GM18861 (cell line): ENCODE measurements at regions not wholly inside any gene's neighbourhood (a gene's known extent, or its start where the extent isn't known, plus 50 kb on each side); places are given as distances from the start of the nearest gene placed in this dataset.

Experiments used
- ATAC-seq: cut with Tn5 transposase; IDR thresholded peaks from one replicate; pipeline ENCODE4 v1.9.1; 2021; ENCODE audit not compliant: unreplicated experiment

DNA sequence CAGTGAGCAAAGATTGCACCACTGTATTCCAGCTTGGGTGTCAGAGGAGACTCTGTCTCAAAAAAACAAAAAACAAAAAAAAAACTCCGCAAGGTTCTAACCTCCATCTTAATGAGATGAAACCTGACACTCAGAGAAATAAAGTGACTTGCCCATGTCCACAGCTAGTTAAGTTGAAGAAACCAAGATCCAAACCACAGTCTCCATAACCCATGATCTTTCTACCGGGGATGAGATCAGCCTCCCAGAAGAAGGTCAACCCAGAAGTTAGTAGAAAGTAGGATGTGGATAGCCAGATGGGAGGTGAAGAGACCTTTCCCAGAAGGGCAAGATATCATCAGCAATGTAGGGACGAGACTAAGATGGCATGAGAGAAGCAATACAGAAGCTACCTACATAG, 140.4 kb upstream of the ADRA1B start:
- ATAC-seq = no peak

DNA sequence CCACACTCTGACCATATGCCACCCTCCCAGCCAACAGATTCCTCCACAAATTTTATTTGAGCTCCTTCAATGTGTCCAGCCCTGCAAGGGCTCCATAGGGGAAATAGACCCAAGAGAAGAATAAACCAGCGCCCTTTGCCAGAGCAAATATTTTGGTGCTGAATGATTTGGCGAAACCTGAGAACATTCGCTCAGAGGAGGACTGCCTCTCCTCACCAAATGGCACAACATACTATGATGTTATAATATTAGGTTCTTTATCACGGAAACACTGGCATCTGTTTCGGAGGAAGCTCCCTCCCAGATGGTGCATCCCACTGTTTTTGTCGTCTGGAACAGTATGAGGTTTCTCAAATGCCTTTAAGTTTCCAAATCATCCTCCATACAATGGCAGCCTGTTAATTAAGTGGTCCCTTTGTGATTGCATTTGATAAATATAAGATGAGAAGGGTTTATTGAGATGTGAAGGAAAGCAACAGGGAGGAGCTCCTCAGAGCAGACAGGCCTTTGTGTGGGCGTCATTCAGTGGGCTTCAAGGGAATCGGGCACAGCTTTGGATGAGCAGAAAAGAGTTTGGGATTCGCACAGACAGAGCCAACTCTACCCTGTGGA, 139.1 kb upstream of the ADRA1B start:
- ATAC-seq = no peak

DNA sequence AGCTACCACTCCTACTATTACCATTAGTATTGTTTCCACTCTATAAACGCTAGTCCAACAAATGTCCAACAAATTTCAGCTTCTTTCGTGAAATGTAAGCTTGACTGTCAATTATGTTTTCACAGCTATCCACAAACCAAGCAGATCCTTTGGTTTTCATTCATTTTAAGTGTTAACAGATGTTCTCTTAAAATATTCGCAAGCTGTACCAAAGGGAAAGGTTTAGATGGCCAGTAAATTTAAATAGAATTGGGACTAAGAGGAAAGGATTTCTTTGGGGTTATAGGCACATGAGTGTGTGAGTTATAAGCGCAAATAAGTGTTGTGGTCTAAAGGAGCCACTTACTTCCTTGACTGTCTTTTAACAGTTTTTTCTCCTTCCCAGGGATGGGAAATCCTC, 136.8 kb upstream of the ADRA1B start:
- ATAC-seq = no peak

DNA sequence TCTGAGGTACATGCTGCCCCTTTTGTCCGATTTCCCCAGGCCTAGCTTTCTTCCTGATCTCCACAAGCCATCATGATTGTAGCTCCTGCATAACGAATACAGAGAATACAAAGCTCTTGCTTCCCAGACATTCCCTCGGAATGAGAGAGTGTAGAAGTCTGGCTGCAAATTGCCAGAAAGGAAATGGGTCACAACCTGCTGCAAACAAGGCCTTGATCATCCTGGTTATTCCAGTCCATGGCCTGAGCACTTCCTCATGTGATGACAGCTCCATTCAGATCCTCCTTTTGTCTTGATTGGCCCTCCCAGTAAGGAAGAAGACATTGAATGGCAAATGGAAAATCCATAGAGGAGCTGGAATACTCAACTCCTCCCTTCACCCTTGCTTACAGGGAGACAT, 136.0 kb upstream of the ADRA1B start:
- ATAC-seq = no peak

DNA sequence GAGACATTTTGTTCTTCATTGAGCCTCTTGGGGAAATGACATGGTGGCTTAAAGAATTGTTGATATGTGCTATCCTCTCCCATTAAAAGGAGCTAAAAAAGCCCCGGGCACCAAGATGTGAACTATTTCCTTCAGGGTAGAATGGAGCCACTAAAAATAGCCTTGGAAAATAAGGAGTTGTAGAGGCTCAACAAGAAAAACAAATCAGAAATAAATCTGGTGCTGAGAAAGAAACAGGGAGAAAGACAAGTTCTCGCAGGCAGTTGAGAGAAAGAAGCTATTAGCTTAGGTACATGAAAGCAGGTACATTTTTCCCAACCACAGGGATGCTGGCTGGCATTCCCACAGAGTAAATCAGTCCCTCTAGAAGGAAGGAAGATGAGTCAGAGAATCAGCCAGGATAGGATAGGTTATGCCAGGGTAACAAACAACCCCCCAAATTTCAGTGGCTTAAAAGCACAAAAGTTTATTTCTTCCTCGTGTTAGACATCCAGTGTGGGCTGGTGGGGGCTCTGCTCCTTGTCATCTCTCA, 134.6 kb upstream of the ADRA1B start:
- no peak for ATAC-seq

DNA sequence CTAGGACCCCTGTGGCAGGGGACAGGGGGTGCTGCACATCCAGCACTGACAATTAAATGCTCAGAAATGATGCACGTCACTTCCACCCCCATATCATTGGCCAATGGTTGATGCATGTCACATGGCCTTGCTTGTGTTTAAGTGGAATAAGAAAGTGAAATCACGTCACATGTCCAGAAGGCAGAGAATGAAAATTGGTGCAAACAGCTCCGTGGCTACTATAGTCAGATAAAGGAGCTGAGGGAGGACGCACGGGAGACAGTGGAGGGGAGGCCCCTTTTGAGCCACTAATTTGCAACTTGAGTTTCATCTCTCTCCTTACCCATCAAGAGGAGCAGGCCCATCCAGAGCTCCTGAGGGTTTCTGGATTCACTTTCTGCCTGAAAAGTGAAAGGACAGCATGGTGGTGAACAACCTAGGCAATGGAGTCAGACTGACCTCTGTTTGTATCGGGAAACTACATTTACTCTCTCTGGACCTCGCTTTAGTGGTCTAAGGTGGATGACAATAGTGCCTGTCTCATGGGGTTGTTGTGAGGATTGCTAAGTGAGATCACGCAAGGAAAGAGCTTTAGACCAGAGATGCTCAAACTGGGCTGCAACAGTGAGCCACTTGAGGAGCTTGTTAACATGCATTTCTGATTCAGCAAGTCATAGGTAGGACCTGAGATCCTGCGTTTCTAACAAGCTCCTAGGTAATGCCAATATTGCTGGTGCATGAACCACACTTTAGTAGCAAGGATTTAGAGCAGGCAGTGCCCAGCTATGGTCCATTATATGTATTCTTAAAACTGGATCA, 133.9 kb upstream of the ADRA1B start:
- ATAC-seq = no peak

DNA sequence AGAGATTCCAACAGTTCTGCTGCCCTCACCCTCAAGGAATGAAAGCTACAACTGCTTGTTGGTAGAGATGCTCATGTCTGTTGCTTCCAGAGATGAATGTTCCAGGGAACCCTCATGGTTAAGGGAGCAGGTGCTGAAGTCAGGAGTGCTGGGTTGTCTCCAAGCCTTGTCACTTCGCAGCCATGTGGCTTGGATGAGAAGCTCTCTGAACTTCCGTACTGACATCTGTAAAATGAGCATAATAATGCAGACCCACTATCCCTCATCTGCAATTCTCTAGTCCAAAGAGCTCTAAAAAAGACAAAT, 133.3 kb upstream of the ADRA1B start:
- no peak for ATAC-seq

DNA sequence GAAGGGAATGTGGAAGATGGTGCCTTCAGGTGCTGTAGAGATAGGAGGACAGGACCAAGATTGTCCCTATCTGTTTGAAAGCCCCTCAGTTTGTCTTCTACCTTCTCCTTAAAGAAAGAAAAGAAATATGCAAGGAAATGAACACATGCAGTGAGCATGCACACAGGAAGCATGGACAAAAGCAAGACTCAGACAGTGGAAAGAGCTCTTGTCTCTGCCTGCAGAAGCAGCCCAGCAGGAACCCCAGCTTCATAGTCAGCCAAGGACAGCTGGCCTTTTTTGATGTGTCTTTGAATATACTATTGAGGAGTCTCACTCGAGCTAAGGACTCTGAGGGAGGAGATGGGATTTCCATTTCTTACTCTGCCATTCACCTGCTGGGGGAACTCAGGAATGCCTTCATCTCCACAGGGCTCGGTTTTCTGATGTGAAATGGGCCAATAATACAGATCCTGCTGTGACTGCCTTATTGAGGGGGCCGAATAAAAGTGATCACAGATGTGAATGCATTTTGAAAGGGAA, 132.5 kb upstream of the ADRA1B start:
- no peak for ATAC-seq

DNA sequence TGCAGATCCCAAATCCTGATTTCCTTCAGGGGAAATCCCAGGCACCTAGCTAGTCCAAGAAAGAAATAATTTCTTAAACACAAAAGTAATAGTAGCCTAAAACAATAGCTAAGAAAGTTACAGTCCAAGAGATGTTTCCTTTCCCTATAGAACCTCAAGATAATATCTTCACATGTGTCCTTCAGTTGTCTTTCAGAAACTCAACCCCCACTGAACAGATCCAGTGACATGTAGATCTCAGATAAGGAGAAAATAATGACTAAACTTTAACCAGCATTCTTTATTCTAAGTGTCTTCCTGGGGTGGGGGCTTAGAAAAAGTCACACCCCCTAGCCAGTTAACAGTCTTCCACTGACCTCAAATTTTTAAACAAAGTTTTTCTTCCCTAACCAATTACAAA, 131.3 kb upstream of the ADRA1B start:
- no peak for ATAC-seq

DNA sequence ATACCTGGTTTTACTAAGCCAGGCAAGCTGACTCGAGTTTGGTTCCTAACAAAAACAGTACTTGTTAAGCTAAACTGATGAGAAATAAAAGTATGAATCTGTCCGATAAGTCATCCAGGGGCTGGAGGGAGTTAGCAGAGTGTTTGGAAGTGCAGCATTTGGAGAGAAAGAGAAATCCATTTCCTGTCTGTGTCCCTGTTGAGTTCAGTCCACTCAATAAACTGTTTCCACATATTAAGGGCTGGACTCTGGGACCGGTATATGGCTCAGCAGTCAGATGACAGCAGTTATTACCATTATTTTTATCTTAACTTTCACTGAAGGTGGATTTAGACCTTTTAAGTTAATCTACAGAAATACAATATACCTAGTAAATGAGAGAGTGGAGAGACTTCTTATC, 130.6 kb upstream of the ADRA1B start:
- ATAC-seq = no peak

DNA sequence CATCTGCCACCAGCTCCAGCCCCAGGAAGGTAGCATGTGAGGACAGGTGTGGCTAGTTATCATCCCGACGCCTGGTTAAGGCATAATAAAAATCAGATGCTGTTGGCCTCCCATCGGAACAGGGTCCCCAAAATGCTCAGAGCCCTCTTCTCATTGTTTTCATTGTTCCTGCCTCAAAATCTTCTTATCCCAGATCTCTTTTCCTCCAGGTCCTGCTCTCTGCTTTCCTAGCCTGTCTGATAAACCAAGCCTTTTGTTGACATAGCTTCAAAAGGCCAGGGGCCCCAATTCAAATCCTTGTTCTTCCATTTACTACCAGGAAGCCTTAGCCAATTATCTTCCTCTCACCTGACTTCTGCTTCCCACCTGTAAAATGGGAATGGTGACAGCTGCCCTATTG, 130.1 kb upstream of the ADRA1B start:
- ATAC-seq = no peak

DNA sequence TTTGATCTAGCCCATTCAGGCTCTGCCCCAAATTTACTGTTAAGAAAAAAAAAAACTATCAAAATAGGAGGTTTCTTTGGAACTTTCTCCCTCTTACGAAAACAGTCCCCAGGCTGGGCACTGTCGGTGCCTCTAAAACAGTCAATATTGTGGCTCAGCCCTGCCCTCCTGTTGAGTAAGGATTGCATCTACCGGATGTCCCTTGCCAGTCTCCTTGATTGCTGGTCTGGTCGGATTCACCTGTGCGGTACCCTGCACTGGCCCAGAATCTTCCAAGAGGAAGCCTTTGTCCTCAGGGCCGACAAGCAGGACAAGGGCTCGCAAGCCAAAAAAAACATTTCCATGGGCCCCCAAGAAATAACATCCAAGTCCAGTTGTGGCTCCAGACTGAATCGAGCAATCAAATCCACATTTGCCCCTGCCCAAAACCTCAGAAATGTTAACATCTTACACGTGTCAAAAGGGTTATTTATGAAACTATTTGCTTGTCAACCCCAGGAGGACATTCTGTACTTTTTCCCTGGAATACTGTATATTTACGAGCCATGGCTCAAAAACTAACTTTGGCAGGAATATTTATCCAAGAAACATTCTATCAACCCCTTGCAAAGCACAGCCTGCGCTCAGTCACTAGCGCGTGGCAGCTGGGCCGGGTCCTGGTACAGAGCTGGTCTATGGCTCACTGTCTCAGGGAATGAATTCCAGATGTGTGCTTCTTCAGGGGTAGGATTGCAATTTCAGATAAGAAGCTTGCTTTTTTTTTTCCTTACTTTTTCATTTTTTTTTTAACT, 129.2 kb upstream of the ADRA1B start:
- no peak for ATAC-seq

DNA sequence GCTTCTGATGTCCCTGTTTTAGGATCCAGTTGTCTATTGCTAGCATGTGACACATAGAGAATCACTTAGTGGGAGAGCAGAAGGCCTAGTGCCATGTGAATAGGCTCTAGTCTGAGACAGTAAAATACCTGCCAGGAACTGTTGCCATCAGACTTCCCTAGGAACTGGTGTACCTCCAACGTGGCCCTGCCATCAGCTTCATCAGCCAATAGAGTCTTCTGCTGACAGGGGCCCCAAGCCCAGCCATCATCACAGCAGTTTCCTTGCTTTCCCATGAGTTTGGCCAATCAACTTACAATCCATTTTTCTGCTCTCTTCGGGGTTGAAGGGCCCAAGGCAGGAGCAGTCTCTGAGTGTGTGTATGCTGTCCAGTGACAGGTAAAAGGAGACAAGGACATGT, 128.4 kb upstream of the ADRA1B start:
- no peak for ATAC-seq

DNA sequence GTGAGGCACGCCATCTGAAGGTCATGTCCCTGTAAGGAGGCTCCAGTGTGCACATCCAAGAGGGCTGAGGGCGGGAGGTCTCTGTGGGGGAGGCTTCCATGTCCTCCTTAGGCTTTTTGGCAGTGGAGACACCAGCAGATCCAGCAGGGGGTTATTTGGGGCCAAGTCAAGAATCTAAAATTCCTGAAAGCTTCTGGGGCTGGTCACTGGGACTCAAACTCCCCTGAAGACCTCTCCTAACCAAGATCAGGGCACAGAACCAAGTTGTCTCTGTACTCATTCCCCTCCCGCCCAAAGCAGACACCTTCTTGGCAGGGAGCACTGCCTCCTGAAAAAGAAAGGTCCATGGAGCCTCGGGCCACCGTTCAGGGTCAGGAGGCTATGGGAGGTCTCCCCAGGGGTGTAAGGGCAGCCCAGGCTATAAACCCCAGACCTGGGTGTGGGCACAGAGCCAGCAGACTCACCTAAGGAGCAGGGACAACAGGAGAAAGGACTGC, 127.4 kb upstream of the ADRA1B start:
- ATAC-seq = no peak

DNA sequence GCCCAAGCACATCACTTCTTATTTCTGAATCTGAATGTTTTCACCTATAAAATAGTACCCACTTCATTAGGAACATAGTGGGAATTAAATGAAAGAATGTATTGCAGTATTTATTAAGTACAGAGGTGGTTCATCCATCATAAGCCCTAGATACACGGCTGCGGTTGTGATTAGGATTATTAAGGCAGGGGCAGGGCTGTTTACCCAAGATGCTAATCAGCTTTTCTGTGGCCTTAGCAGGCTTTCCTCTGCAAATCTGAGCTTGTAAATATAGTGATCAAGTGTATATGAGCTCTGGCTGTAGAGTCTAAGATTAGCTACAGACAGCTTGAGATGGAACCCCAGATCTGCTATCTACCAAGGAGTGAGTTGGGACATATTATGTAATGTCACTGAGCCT, 124.1 kb upstream of the ADRA1B start:
- ATAC-seq = no peak

DNA sequence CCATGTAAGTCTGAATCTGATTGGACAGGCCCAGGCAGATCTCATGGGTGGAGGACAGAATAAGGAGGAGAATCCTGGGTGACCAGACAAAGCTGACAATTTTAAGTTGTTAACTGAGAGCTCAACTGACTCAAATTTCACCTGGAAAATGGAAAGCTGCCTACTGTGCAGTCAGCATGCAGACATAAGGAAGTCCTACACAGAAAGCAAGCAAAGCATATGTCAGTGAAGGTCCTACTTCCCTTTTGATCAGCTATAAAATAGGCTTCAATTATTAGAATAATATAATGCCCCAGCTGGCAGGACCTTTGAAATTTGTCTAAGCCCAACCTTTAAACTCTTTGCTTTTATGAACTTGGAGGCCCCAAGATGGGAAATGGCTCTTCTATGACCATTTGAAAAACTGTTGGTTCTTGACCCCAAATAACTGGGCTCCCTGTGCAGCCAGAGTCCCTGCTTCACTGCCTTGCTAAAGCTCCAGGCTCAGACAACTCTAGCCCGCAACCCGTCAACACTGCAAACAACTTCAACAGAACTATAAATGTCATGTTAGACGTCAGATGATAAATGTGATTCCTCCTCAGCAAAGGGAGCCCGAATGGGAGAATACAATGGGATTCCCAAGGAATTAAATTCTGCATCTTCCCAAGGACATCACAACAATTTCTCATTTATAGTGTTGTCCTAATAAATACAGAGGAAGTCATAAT, 118.9 kb upstream of the ADRA1B start:
- no peak for ATAC-seq

DNA sequence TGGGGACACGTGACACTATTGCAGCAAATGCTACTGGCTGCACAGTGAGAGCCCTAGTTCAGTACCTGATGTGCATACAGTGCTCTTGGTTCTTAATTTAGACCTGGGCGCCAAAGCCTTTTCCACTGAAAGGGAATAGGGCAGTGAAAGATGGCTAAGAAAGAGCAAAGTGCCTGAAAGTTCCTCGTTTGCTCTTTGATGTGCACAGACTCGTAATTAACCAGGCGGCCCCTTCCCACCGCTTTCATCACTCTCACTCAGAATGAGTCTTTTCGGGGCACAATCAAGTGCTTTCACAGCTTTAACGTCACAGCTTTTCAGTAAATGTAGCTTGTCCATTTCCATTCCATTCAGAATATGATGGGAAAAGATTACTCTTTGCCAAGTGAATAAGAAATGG, 116.6 kb upstream of the ADRA1B start:
- no peak for ATAC-seq

DNA sequence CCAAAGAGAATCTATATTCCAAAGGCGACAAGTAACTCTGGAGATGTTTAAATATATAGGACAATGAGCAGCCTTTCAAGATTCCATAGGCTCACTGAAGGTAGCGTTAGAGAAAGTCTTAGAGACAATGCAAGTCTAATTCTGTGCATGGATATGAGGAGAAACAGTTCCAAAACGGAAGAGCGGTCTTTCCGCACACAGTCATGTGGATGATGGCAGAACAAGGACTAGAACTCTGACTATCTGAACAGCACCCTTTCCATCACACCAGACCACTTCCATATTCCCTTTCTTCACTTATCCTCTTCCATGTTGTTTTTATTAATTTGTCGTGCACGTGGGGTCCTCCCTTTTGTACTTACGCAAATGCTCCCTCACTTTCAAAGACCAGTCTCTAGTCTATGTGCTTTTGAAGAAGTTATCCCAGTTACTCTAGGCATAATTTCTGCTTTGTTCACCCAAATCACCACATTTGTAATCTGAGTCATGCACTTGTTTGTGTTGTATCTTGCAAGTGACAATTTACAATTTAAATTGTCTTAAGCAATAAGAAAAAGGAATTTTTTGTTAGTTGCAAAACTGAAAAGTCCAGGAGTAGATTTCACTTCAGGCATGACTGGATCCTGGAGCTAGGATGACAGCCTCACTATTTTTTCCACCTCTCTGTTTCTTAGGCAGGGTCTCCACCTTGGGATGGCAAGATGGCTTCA, 116.0 kb upstream of the ADRA1B start:
- ATAC-seq = no peak

DNA sequence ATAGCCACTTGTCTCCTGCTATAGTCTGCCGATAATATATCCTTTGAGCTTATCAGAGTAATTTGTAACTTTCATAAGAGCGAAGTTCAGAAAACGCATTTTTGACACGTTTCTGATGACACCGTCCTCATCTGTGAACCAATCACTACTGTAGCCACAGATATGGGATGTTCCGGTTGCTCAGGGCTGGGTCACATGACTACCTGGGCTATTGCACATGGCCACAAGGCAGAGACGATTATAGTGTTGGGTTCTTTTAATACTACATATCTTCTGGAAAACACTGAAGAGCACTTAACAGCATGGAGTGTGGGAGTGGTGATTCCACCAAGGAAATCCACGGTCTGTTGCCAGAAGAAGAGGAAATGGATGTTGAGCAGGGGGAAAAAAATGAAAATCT, 115.0 kb upstream of the ADRA1B start:
- no peak for ATAC-seq

DNA sequence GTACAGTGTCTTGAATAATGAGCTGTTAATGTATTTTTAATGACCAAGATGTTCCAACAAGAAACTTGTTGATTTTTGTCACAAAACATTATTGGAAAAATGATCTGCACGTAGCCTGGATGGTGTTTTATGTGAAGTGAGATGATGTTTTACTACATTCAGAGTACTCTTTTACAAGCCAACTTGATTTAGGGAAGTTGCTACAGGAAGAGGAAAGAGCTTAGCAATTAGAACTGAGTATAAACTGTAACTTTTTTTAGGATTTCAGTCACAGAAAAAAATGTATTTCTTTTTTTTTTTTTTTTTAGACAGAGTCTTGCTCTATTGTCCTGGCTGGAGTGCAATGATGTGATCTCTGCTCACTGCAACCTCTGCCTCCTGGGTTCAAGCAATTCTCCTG, 113.6 kb upstream of the ADRA1B start:
- no peak for ATAC-seq
